ENCODE measurements at regions not wholly inside any gene's neighbourhood (a gene's known extent, or its start where the extent isn't known, plus 50 kb on each side); places are given as distances from the start of the nearest gene placed in this dataset.
A peak's percentile ranks its signal among the peaks of the same experiment; 100 is the strongest.

GRCh38 chrX:155766321-155766720, 114.8 kb upstream of the VAMP7 start:
- no peaks in the 10 kb centered on the region for H3K36me3 ChIP-seq (ENCODE audit: low read depth, low read length)
- H3K27ac ChIP-seq (ENCODE audit: low read length), result no peak overlapping the region
- no peak for DNase-seq
- H3K9me3 ChIP-seq (ENCODE audit: low read length), result no peaks in the 10 kb centered on the region
- intact Hi-C loops (cut with micrococcal nuclease), result no loop called here
- H3K4me1 ChIP-seq (ENCODE audit: insufficient read depth, low read length), result no peaks in the 10 kb centered on the region
- TF ChIP-seq EZH2phosphoT487 (IDR thresholded peaks at IDR 0.05; ENCODE audit: borderline replicate concordance, low read length) (no peak), CTCF (conservative IDR thresholded peaks at IDR 0.05; ENCODE audit: low read depth, low read length) (no peak), EZH2 (IDR thresholded peaks at IDR 0.05; ENCODE audit: low read length, unreplicated experiment) (no peak)
- H3K79me2 ChIP-seq (ENCODE audit: low read length), result no peaks in the 10 kb centered on the region
- peak overlapping the region; percentile 81 for H3K4me2 ChIP-seq (ENCODE audit: low read length)
- CTCF ChIA-PET, result no interaction called here
- no peaks in the 10 kb centered on the region for H3K27me3 ChIP-seq (ENCODE audit: low read length)
- H2AFZ ChIP-seq (ENCODE audit: low read length), result no peak overlapping the region
- H4K20me1 ChIP-seq (ENCODE audit: low read length), result no peaks in the 10 kb centered on the region
- H3F3A ChIP-seq (ENCODE audit: low read length, unreplicated experiment), result no peaks in the 10 kb centered on the region
- H3K9ac ChIP-seq (ENCODE audit: low read length), result no peak overlapping the region
- no peaks in the 10 kb centered on the region for H3K9me2 ChIP-seq (replicated peaks; ENCODE audit: low read length)
- BruUV-seq (replicated peaks), result no TSS peak
- POLR2A ChIA-PET (ENCODE audit: unreplicated experiment), result no interaction called here
- no peak for ATAC-seq
- no peak overlapping the region for H3K4me3 ChIP-seq (ENCODE audit: low read length)

GRCh38 chrX:155761185-155761584, 120.0 kb upstream of the VAMP7 start:
- DNase-seq, result no peak
- Histone ChIP-seq H3K36me3 (ENCODE audit: low read depth, low read length) (no peaks in the 10 kb centered on the region), H3K4me1 (ENCODE audit: insufficient read depth, low read length) (no peaks in the 10 kb centered on the region), H4K20me1 (ENCODE audit: low read length) (no peaks in the 10 kb centered on the region), H3K9me2 (replicated peaks; ENCODE audit: low read length) (no peaks in the 10 kb centered on the region), H3K4me2 (ENCODE audit: low read length) (no peak overlapping the region), H3K9me3 (ENCODE audit: low read length) (no peaks in the 10 kb centered on the region), H3K79me2 (ENCODE audit: low read length) (no peaks in the 10 kb centered on the region), H3K27me3 (ENCODE audit: low read length) (no peaks in the 10 kb centered on the region), H3K27ac (ENCODE audit: low read length) (no peak overlapping the region), H3K9ac (ENCODE audit: low read length) (no peak overlapping the region), H3F3A (ENCODE audit: low read length, unreplicated experiment) (no peaks in the 10 kb centered on the region), H3K4me3 (ENCODE audit: low read length) (no peak overlapping the region), H2AFZ (ENCODE audit: low read length) (no peak overlapping the region)
- no peak for TF ChIP-seq EZH2 (IDR thresholded peaks at IDR 0.05; ENCODE audit: low read length, unreplicated experiment)
- TF ChIP-seq CTCF (conservative IDR thresholded peaks at IDR 0.05; ENCODE audit: low read depth, low read length), result no peak
- TF ChIP-seq EZH2phosphoT487 (IDR thresholded peaks at IDR 0.05; ENCODE audit: borderline replicate concordance, low read length), result no peak
- CTCF ChIA-PET, result no interaction called here
- intact Hi-C loops (cut with micrococcal nuclease), result no loop called here
- no TSS peak for BruUV-seq (replicated peaks)
- POLR2A ChIA-PET (ENCODE audit: unreplicated experiment), result no interaction called here
- ATAC-seq, result no peak

- DNase-seq (no peak), ATAC-seq (no peak)
- Histone ChIP-seq H3K4me3 (ENCODE audit: low read length) (no peak overlapping the region), H3K9ac (ENCODE audit: low read length) (no peak overlapping the region), H3K79me2 (ENCODE audit: low read length) (no peaks in the 10 kb centered on the region), H3K36me3 (ENCODE audit: low read depth, low read length) (no peaks in the 10 kb centered on the region), H3K9me2 (replicated peaks; ENCODE audit: low read length) (no peaks in the 10 kb centered on the region), H3K4me2 (ENCODE audit: low read length) (no peak overlapping the region), H2AFZ (ENCODE audit: low read length) (no peak overlapping the region), H3K9me3 (ENCODE audit: low read length) (no peaks in the 10 kb centered on the region), H4K20me1 (ENCODE audit: low read length) (no peaks in the 10 kb centered on the region), H3F3A (ENCODE audit: low read length, unreplicated experiment) (no peaks in the 10 kb centered on the region), H3K27me3 (ENCODE audit: low read length) (no peaks in the 10 kb centered on the region), H3K4me1 (ENCODE audit: insufficient read depth, low read length) (no peaks in the 10 kb centered on the region), H3K27ac (ENCODE audit: low read length) (no peak overlapping the region)
- no peak for TF ChIP-seq EZH2phosphoT487 (IDR thresholded peaks at IDR 0.05; ENCODE audit: borderline replicate concordance, low read length)
- no peak for TF ChIP-seq EZH2 (IDR thresholded peaks at IDR 0.05; ENCODE audit: low read length, unreplicated experiment)
- no peak for TF ChIP-seq CTCF (conservative IDR thresholded peaks at IDR 0.05; ENCODE audit: low read depth, low read length)
- BruUV-seq (replicated peaks), result no TSS peak
- ChIA-PET POLR2A (ENCODE audit: unreplicated experiment) (no interaction called here), CTCF (no interaction called here)
- intact Hi-C loops (cut with micrococcal nuclease), result no loop called here
Observed at GRCh38 chrX:155757046-155757759, 123.9 kb upstream of the VAMP7 start.
